MM.1S (cell line): ENCODE measurements at regions not wholly inside any gene's neighbourhood (a gene's known extent, or its start where the extent isn't known, plus 50 kb on each side); places are given as distances from the start of the nearest gene placed in this dataset.

Experiments
- EZH2 ChIP-seq: fragments of 300-600 bp; sonication (generic); optimal IDR thresholded peaks from 2 replicates; pipeline ENCODE3; 2017; ENCODE audit warnings: low read depth, mild to moderate bottlenecking, antibody characterized with exemption, low read length, mixed read lengths
- EZH2phosphoT487 ChIP-seq: fragments of 300-600 bp; sonication (generic); IDR thresholded peaks from 2 replicates; pipeline ENCODE4 v1.6.1; 2018; ENCODE audit warnings: antibody characterized with exemption, low read length
- TF ChIP-seq, protein P1 (sequence below): fragments of 300-600 bp; sonication (generic); IDR thresholded peaks from 2 replicates; pipeline ENCODE4 v1.5.1; 2016; ENCODE audit warnings: antibody characterized with exemption, low read length, mixed read lengths

DNA sequence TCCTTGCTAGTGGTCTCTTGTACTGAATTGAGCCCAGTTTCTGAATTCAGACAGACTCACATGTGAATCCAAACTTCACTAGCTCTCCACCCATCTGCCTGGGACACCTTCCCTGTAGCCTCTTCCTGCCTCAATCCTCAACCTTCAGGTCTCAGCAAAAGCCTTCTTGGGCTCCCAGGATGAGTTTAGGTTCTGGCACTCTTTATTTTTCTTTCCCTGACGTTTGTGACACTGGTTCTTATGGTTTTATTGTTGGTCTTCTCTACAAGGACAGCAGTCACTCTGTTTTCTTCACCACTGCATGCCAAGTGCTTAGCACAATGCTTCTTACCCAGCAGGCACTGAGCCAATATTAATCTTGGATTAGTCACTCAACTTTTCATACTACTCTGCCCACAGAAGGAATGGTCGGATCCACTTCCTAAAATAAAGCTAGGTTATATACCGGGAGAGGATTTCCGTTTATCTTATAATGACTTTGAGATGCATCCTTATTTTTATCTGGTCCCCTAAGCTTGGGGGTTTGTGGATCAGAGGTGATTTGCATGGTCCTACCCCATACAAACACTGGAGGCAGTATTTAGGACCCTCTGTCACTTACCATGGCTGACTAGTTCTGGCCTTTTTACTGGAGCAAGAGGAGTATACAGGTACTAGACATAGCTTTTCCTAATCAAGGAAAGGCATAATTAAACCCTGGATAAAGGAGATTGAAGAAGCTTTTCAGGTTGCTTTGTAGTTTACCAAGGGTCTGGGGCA is 186.3 kb downstream of the MYCN start:
- TF ChIP-seq, protein P1, sequence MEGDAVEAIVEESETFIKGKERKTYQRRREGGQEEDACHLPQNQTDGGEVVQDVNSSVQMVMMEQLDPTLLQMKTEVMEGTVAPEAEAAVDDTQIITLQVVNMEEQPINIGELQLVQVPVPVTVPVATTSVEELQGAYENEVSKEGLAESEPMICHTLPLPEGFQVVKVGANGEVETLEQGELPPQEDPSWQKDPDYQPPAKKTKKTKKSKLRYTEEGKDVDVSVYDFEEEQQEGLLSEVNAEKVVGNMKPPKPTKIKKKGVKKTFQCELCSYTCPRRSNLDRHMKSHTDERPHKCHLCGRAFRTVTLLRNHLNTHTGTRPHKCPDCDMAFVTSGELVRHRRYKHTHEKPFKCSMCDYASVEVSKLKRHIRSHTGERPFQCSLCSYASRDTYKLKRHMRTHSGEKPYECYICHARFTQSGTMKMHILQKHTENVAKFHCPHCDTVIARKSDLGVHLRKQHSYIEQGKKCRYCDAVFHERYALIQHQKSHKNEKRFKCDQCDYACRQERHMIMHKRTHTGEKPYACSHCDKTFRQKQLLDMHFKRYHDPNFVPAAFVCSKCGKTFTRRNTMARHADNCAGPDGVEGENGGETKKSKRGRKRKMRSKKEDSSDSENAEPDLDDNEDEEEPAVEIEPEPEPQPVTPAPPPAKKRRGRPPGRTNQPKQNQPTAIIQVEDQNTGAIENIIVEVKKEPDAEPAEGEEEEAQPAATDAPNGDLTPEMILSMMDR: no peak
- TF ChIP-seq EZH2phosphoT487 (no peak), EZH2 (no peak)
